MM.1S (cell line): ENCODE measurements at regions not wholly inside any gene's neighbourhood (a gene's known extent, or its start where the extent isn't known, plus 50 kb on each side); places are given as distances from the start of the nearest gene placed in this dataset.
"Not testable (repeated sequence)": the region's sequence is repeated elsewhere in the genome, so short reads cannot be mapped to it uniquely, and the experiment has no call there.

Source experiments
- DNase-seq: peaks from one replicate; pipeline ENCODE4 v3.0.0-alpha.2; 2015
- H2AFZ ChIP-seq: fragments of 300-600 bp; sonication (generic); 2 replicates; pipeline ENCODE4 v1.6.0; 2016; ENCODE audit warnings: antibody characterized with exemption, low read length
- H3F3A ChIP-seq: fragments of 300-600 bp; sonication (generic); 2 replicates; pipeline ENCODE4 v1.6.1; 2016; ENCODE audit warnings: mild to moderate bottlenecking, antibody characterized with exemption, low read length, moderate library complexity, mixed read lengths; ENCODE audit not compliant: insufficient read depth
- H3K27ac ChIP-seq: fragments of 300-600 bp; sonication (generic); 2 replicates; pipeline ENCODE4 v1.5.1; 2016; ENCODE audit warnings: mild to moderate bottlenecking, low read length
- H3K27me3 ChIP-seq: fragments of 300-600 bp; sonication (generic); replicated peaks from 2 replicates; pipeline ENCODE4 v1.6.0; 2016; ENCODE audit warnings: low read length; ENCODE audit not compliant: insufficient read depth
- H3K36me3 ChIP-seq: fragments of 300-600 bp; sonication (generic); replicated peaks from 2 replicates; pipeline ENCODE4 v1.6.1; 2016; ENCODE audit warnings: mild to moderate bottlenecking, low read length, mixed read lengths; ENCODE audit not compliant: insufficient read depth
- H3K4me1 ChIP-seq: fragments of 300-600 bp; sonication (generic); 2 replicates; pipeline ENCODE4 v1.6.1; 2016; ENCODE audit warnings: low read length, mixed read lengths
- H3K4me2 ChIP-seq: fragments of 300-600 bp; sonication (generic); 2 replicates; pipeline ENCODE4 v1.6.0; 2016; ENCODE audit warnings: low read depth, low read length
- H3K4me3 ChIP-seq: fragments of 300-600 bp; sonication (generic); 2 replicates; pipeline ENCODE4 v1.5.1; 2016; ENCODE audit warnings: low read length, mixed read lengths
- H3K79me2 ChIP-seq: fragments of 300-600 bp; sonication (generic); 2 replicates; pipeline ENCODE4 v1.6.1; 2016; ENCODE audit warnings: mixed run types, low read length, mixed read lengths
- H3K9ac ChIP-seq: fragments of 300-600 bp; sonication (generic); 2 replicates; pipeline ENCODE4 v1.6.1; 2016; ENCODE audit warnings: low read length, mixed read lengths
- H3K9me2 ChIP-seq: fragments of 300-600 bp; sonication (generic); replicated peaks from 2 replicates; pipeline ENCODE4 v1.6.1; 2016; ENCODE audit warnings: mild to moderate bottlenecking, low read length, mixed read lengths; ENCODE audit not compliant: insufficient read depth
- H3K9me3 ChIP-seq: fragments of 300-600 bp; sonication (generic); replicated peaks from 2 replicates; pipeline ENCODE4 v1.6.1; 2016; ENCODE audit warnings: mild to moderate bottlenecking, low read length, mixed read lengths; ENCODE audit not compliant: insufficient read depth
- H4K20me1 ChIP-seq: fragments of 300-600 bp; sonication (generic); 2 replicates; pipeline ENCODE4 v1.6.1; 2016; ENCODE audit warnings: mild to moderate bottlenecking, low read length, moderate library complexity, mixed read lengths; ENCODE audit not compliant: insufficient read depth
- CTCF ChIP-seq: fragments of 300-600 bp; sonication (generic); IDR thresholded peaks from 2 replicates; pipeline ENCODE4 v1.5.1; 2016; ENCODE audit warnings: antibody characterized with exemption, low read length, mixed read lengths
- EZH2 ChIP-seq: fragments of 300-600 bp; sonication (generic); optimal IDR thresholded peaks from 2 replicates; pipeline ENCODE3; 2017; ENCODE audit warnings: low read depth, mild to moderate bottlenecking, antibody characterized with exemption, low read length, mixed read lengths
- EZH2phosphoT487 ChIP-seq: fragments of 300-600 bp; sonication (generic); IDR thresholded peaks from 2 replicates; pipeline ENCODE4 v1.6.1; 2018; ENCODE audit warnings: antibody characterized with exemption, low read length

GRCh38 chr12:124646385-124647230, 79.2 kb upstream of the NCOR2 start:
- DNase-seq: no peak
- Histone ChIP-seq H2AFZ (no peak overlapping the region), H3K4me2 (no peak overlapping the region), H3K4me3 (no peak overlapping the region), H3K36me3 (no peaks in the 10 kb centered on the region), H3K9me3 (no peaks in the 10 kb centered on the region), H3K79me2 (no peaks in the 10 kb centered on the region), H3K4me1 (no peaks in the 10 kb centered on the region), H3K27ac (no peak overlapping the region), H4K20me1 (no peaks in the 10 kb centered on the region), H3F3A (no peaks in the 10 kb centered on the region), H3K9me2 (no peaks in the 10 kb centered on the region), H3K27me3 (no peaks in the 10 kb centered on the region), H3K9ac (no peak overlapping the region)
- TF ChIP-seq CTCF: no peak
- TF ChIP-seq EZH2: no peak
- TF ChIP-seq EZH2phosphoT487: no peak

- TF ChIP-seq EZH2phosphoT487: no peak
- TF ChIP-seq EZH2: no peak
- TF ChIP-seq CTCF: no peak
Measured at GRCh38 chr12:124645530-124646244, 78.3 kb upstream of the NCOR2 start.

GRCh38 chr12:124643768-124644167, 76.4 kb upstream of the NCOR2 start:
- H3K9ac ChIP-seq, H2AFZ ChIP-seq, H3K4me3 ChIP-seq, H3K4me2 ChIP-seq, DNase-seq, H4K20me1 ChIP-seq, H3K27me3 ChIP-seq, H3F3A ChIP-seq, H3K36me3 ChIP-seq, H3K4me1 ChIP-seq, H3K79me2 ChIP-seq, H3K9me3 ChIP-seq, H3K9me2 ChIP-seq, H3K27ac ChIP-seq: not testable (repeated sequence)

More at GRCh38 chr12:124645530-124646244, 78.3 kb upstream of the NCOR2 start:
- Histone ChIP-seq H3K9me2 (no peaks in the 10 kb centered on the region), H3K27ac (no peak overlapping the region), H3K27me3 (no peaks in the 10 kb centered on the region), H3K4me1 (no peaks in the 10 kb centered on the region), H3K79me2 (no peaks in the 10 kb centered on the region), H3K4me3 (no peak overlapping the region), H4K20me1 (no peaks in the 10 kb centered on the region), H3K36me3 (no peaks in the 10 kb centered on the region), H3K4me2 (no peak overlapping the region), H3F3A (no peaks in the 10 kb centered on the region), H3K9ac (no peak overlapping the region), H3K9me3 (no peaks in the 10 kb centered on the region), H2AFZ (no peak overlapping the region)
- no peak for DNase-seq

GRCh38 chr12:124642105-124642504, 74.7 kb upstream of the NCOR2 start:
- Histone ChIP-seq H3K27ac (no peak overlapping the region), H2AFZ (no peak overlapping the region), H3K9ac (no peak overlapping the region), H3K4me3 (no peak overlapping the region), H4K20me1 (no peaks in the 10 kb centered on the region), H3K9me2 (no peaks in the 10 kb centered on the region), H3K27me3 (no peaks in the 10 kb centered on the region), H3K36me3 (no peaks in the 10 kb centered on the region), H3K9me3 (no peaks in the 10 kb centered on the region), H3K4me1 (no peaks in the 10 kb centered on the region), H3K79me2 (no peaks in the 10 kb centered on the region), H3K4me2 (no peak overlapping the region), H3F3A (no peaks in the 10 kb centered on the region)
- TF ChIP-seq CTCF: no peak
- TF ChIP-seq EZH2: no peak
- DNase-seq: no peak
